HUES48 (cell line): ENCODE measurements at regions not wholly inside any gene's neighbourhood (a gene's known extent, or its start where the extent isn't known, plus 50 kb on each side); places are given as distances from the start of the nearest gene placed in this dataset.

Source experiments
- H3K27ac ChIP-seq: one replicate; pipeline ENCODE4 v1.7.0; 2013; ENCODE audit warnings: low read depth, low read length, inconsistent platforms
- H3K27me3 ChIP-seq: 2 replicates; pipeline ENCODE4 v1.6.1; 2013; ENCODE audit warnings: mild to moderate bottlenecking, low read length; ENCODE audit not compliant: control insufficient read depth, insufficient read depth
- H3K36me3 ChIP-seq: 2 replicates; pipeline ENCODE4 v1.6.1; 2013; ENCODE audit warnings: low read length; ENCODE audit not compliant: control insufficient read depth, insufficient read depth
- H3K4me1 ChIP-seq: 2 replicates; pipeline ENCODE4 v1.6.1; 2013; ENCODE audit warnings: mild to moderate bottlenecking, low read length; ENCODE audit not compliant: control insufficient read depth, insufficient read depth
- H3K4me3 ChIP-seq: 2 replicates; pipeline ENCODE4 v1.5.1; 2013; ENCODE audit warnings: mild to moderate bottlenecking, low read depth, low read length
- H3K9ac ChIP-seq: 2 replicates; pipeline ENCODE4 v1.6.1; 2013; ENCODE audit warnings: mild to moderate bottlenecking, low read depth, low read length, moderate library complexity
- H3K9me3 ChIP-seq: 2 replicates; pipeline ENCODE4 v1.6.1; 2013; ENCODE audit warnings: low read length; ENCODE audit not compliant: control insufficient read depth, insufficient read depth

DNA sequence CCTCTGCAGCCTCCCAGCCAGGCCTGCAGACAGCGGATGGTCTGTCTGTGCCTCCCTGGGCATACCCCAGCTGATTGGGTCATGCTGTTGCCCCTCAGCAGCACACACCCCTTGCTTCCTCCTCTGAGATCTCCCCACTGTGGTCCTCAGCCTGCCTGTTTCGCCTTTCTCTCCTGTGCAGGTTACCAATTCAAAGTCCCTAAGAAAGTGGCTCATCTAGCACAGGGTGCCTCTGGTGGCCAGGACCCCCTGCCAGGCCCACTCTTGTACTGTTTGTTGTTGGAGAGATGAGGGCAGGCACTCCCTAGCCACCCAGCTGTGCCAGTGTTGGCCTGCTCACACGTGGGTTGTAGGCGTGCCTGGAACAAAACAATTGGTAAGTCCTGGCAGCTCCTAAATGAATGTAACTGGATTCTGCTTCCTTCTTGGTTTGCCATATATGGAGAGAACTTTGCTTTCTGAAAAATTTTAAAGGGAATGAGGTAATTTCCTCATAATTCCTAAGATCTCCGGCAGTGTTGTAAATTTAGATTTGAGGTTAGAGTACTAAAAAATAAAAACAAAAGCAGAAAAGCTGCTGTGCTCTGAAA, 213.2 kb upstream of the IL12A start:
- Histone ChIP-seq H3K9me3 (no peaks in the 10 kb centered on the region), H3K27me3 (no peaks in the 10 kb centered on the region), H3K4me3 (peak overlapping the region; percentile 21; the same call in 1 of the 2 replicates), H3K36me3 (no peaks in the 10 kb centered on the region), H3K9ac (no peak overlapping the region; the same call in 1 of the 2 replicates), H3K27ac (peak overlapping the region; percentile 67), H3K4me1 (peaks cover 20% of the 10 kb centered on the region)

DNA sequence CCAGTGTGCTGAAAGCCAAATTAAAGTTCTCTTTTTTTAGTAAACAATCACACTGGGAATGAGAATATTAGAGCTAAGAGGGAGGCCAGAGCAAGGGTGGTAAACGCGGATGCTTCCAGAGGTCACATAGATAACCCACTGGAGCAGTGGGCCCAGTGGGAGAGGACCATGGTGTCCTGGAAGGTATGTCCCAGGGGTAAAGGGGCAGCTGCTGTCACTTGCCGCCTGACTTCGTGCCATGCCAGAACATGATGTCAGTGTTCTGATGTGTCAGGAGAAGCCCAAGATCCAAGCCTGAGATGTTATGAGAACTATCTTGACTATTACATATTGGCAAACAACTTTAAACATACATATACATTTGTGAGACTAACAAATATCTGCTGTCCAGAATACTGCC, 211.9 kb upstream of the IL12A start:
- Histone ChIP-seq H3K9ac (no peak overlapping the region), H3K4me3 (no peak overlapping the region), H3K4me1 (peaks cover 20% of the 10 kb centered on the region), H3K36me3 (no peaks in the 10 kb centered on the region), H3K9me3 (no peaks in the 10 kb centered on the region), H3K27ac (no peak overlapping the region), H3K27me3 (no peaks in the 10 kb centered on the region)

- no peaks in the 10 kb centered on the region for H3K9me3 ChIP-seq
- no peak overlapping the region for H3K9ac ChIP-seq
- peaks cover 20% of the 10 kb centered on the region for H3K4me1 ChIP-seq
- no peaks in the 10 kb centered on the region for H3K27me3 ChIP-seq
- H3K4me3 ChIP-seq: no peak overlapping the region
- H3K27ac ChIP-seq: no peak overlapping the region
- no peaks in the 10 kb centered on the region for H3K36me3 ChIP-seq
Measured at GRCh38 chr3:159779883-159780282, 208.8 kb upstream of the IL12A start.

DNA sequence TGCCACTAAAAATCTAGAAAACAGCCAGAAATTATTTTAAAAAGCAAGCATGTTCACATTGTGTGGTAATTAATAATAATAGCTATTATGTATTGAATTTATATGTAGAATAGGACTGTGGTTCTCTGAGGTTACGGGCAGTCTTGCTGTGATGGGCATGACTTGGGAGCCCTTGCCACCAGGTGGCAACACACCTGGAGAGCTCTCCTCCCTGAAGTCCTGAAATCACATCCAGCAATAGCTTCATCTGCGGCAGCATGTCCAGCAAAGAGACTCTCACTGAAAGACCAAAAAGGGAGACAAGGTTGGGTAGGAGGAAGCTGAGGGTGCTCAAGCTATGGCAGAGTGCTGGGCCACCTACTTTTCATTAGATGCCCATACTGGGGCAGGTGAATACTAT, 206.8 kb upstream of the IL12A start:
- Histone ChIP-seq H3K9ac (no peak overlapping the region), H3K9me3 (no peaks in the 10 kb centered on the region), H3K4me1 (peaks cover 11% of the 10 kb centered on the region), H3K36me3 (no peaks in the 10 kb centered on the region), H3K4me3 (no peak overlapping the region), H3K27ac (no peak overlapping the region), H3K27me3 (no peaks in the 10 kb centered on the region)

DNA sequence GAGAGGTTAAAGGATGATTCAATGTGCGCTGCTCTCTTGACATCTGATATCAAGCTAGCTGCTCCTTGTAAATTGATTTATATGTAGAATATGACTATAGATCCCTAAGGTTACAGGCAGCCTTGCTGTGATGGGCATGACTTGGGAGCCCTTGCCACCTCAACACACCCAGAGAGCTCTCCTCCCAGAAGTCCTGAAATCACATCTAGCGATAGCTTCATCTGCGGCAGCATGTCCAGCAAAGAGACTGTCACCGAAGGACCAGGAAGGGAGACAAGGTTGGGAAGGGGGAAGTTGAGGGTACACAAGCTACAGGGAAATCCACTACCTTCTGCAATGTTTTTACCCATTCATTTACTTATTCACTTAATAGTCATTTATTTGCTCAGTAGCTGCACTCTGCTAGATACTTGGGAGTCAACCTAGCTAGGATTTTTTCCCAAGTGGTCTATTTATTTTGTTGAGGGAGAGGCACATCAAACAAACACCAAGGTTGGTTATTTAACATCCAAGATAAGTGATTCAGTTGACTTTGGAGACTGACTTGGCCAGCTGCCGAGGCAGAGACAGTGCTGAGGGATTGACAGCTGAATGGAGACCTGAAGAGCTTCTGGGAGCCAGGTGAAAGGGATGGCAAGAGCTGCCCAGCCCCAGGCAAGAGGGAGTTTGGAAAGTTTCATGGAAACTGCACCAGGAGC, 205.8 kb upstream of the IL12A start:
- Histone ChIP-seq H3K9ac (no peak overlapping the region), H3K36me3 (no peaks in the 10 kb centered on the region), H3K27me3 (no peaks in the 10 kb centered on the region), H3K4me3 (no peak overlapping the region), H3K27ac (no peak overlapping the region), H3K9me3 (no peaks in the 10 kb centered on the region), H3K4me1 (peaks cover 21% of the 10 kb centered on the region)

- no peak overlapping the region for H3K27ac ChIP-seq
Measured at GRCh38 chr3:159783780-159784742, 204.6 kb upstream of the IL12A start.

GRCh38 chr3:159785273-159785708, 203.3 kb upstream of the IL12A start:
- Histone ChIP-seq H3K27ac (no peak overlapping the region), H3K4me1 (peaks cover 33% of the 10 kb centered on the region)

More at GRCh38 chr3:159783780-159784742, 204.6 kb upstream of the IL12A start:
- no peaks in the 10 kb centered on the region for H3K27me3 ChIP-seq
- peaks cover 29% of the 10 kb centered on the region for H3K4me1 ChIP-seq
- H3K9me3 ChIP-seq: no peaks in the 10 kb centered on the region
- H3K36me3 ChIP-seq: no peaks in the 10 kb centered on the region
- H3K4me3 ChIP-seq: no peak overlapping the region
- no peak overlapping the region for H3K9ac ChIP-seq

DNA sequence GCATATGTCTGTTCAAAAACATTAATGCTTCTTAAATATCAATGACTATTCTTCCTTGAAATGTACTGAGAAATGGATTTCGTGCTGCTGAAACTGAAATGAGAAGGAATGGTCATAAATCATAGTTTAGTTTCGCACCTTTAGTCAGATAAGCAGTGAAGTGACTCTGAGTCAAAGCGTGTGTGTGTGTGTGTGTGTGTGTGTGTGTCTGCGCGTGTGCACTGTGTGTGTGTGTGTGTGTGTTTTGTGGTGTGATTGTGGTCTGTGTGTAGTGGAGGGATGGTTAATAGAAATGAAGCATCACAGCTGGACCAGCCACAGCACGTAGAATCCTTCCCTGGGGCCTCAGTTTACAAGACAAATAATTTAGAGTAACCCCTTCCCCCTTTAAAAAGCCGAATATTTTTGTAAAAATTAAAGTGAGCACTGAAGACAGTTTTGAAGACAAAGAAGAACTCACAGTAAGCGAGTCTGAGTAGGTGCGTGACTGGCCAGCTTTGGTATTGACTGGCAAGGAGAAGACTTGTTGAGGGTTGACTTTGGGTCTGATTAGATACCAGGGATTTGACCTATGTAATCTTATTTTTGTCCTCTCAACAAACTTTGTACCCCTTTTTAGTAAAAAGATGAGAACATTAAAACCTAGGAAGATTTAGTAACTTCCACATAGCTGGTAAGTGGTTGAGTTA, 202.0 kb upstream of the IL12A start:
- no peak overlapping the region for H3K4me3 ChIP-seq
- H3K27ac ChIP-seq: peak overlapping the region; percentile 21
- no peaks in the 10 kb centered on the region for H3K36me3 ChIP-seq
- no peaks in the 10 kb centered on the region for H3K27me3 ChIP-seq
- H3K9ac ChIP-seq: no peak overlapping the region
- peaks cover 40% of the 10 kb centered on the region for H3K4me1 ChIP-seq
- no peaks in the 10 kb centered on the region for H3K9me3 ChIP-seq

More at GRCh38 chr3:159785273-159785708, 203.3 kb upstream of the IL12A start:
- Histone ChIP-seq H3K27me3 (no peaks in the 10 kb centered on the region), H3K9ac (no peak overlapping the region), H3K4me3 (no peak overlapping the region), H3K9me3 (no peaks in the 10 kb centered on the region), H3K36me3 (no peaks in the 10 kb centered on the region)

DNA sequence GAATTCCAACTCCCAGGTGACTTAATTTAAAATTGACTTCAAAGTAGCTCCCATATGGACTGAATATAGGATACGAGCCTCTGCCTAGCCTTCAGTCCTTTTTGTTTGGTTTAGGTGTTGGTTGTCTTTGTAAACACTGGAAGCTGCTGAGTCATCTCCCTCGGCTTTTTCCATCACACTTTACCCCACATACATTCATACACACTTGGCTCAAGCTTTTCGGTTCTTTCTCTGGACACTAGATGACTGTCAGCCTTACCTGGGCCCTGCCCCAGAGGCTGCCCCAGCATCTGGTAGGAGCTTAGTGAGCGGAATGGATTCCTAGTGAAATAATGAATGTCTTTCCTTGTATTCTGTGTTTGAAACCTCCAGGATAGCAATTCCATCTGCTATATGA, 201.5 kb upstream of the IL12A start:
- Histone ChIP-seq H3K27me3 (no peaks in the 10 kb centered on the region), H3K9ac (no peak overlapping the region), H3K36me3 (no peaks in the 10 kb centered on the region), H3K27ac (peak overlapping the region; percentile 21), H3K4me3 (no peak overlapping the region), H3K4me1 (peaks cover 40% of the 10 kb centered on the region), H3K9me3 (no peaks in the 10 kb centered on the region)

- Histone ChIP-seq H3K27me3 (no peaks in the 10 kb centered on the region), H3K4me1 (peaks cover 40% of the 10 kb centered on the region), H3K9ac (no peak overlapping the region), H3K36me3 (no peaks in the 10 kb centered on the region), H3K4me3 (no peak overlapping the region), H3K27ac (peak overlapping the region; percentile 11), H3K9me3 (no peaks in the 10 kb centered on the region)
Measured at GRCh38 chr3:159787794-159788205, 200.8 kb upstream of the IL12A start.
